ENCODE measurements at regions not wholly inside any gene's neighbourhood (a gene's known extent, or its start where the extent isn't known, plus 50 kb on each side); places are given as distances from the start of the nearest gene placed in this dataset.

DNA sequence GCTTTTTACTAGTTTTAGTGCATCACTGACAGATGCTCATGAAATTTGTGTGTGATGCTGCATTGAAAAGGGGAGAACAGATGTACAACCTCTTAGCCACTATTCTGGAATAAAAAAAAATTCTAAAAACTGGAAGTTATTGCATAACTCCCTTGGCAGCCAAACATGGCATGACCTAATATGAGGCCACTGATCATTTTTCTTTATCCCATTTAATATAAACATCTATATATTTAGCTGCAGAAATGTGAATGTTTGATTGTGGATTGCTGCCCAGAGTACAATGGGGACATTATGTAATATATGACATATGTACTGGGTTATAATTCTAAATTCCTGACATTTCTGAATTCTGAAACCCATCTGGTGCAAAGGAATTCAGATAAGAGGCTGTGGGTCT is 86.5 kb downstream of the CDCA7 start:
- Histone ChIP-seq H3K27me3 (ENCODE audit: low read length) (no peaks in the 10 kb centered on the region), H3K4me1 (ENCODE audit: insufficient read depth, low read length) (0 out of 2 replicates have a peak, but pooled peaks cover under 1% of the 10 kb centered on the region), H3K36me3 (ENCODE audit: low read depth, low read length) (no peaks in the 10 kb centered on the region), H3K79me2 (ENCODE audit: low read length) (no peaks in the 10 kb centered on the region), H3F3A (ENCODE audit: low read length, unreplicated experiment) (no peaks in the 10 kb centered on the region), H3K4me2 (ENCODE audit: low read length) (no peak overlapping the region), H2AFZ (ENCODE audit: low read length) (no peak overlapping the region), H3K9me2 (replicated peaks; ENCODE audit: low read length) (no peaks in the 10 kb centered on the region), H4K20me1 (ENCODE audit: low read length) (no peaks in the 10 kb centered on the region), H3K4me3 (ENCODE audit: low read length) (no peak overlapping the region), H3K27ac (ENCODE audit: low read length) (no peak overlapping the region), H3K9ac (ENCODE audit: low read length) (no peak overlapping the region), H3K9me3 (ENCODE audit: low read length) (no peaks in the 10 kb centered on the region)
- ATAC-seq, result no peak
- BruUV-seq (replicated peaks), result no TSS peak
- intact Hi-C loops (cut with micrococcal nuclease), result no loop called here
- ChIA-PET CTCF (no interaction called here), POLR2A (ENCODE audit: unreplicated experiment) (interaction anchor here (0.6 kb wide), 1 partner anchor 265 kb away, joined by 16 read pairs; no protein-coding TSS in a partner anchor)
- DNase-seq, result no peak
- no peak for TF ChIP-seq EZH2 (IDR thresholded peaks at IDR 0.05; ENCODE audit: low read length, unreplicated experiment)
- TF ChIP-seq EZH2phosphoT487 (IDR thresholded peaks at IDR 0.05; ENCODE audit: borderline replicate concordance, low read length), result no peak
- TF ChIP-seq CTCF (conservative IDR thresholded peaks at IDR 0.05; ENCODE audit: low read depth, low read length), result no peak

GRCh38 chr2:173442542-173442941 is 87.9 kb downstream of the CDCA7 start:
- CTCF ChIA-PET, result no interaction called here

More at GRCh38 chr2:173442542-173442941, 87.9 kb downstream of the CDCA7 start:
- H3K36me3 ChIP-seq (ENCODE audit: low read depth, low read length), result no peaks in the 10 kb centered on the region
- no peaks in the 10 kb centered on the region for H3F3A ChIP-seq (ENCODE audit: low read length, unreplicated experiment)
- POLR2A ChIA-PET (ENCODE audit: unreplicated experiment), result no interaction called here
- no peaks in the 10 kb centered on the region for H4K20me1 ChIP-seq (ENCODE audit: low read length)
- no peak for ATAC-seq
- TF ChIP-seq EZH2phosphoT487 (IDR thresholded peaks at IDR 0.05; ENCODE audit: borderline replicate concordance, low read length), result no peak
- no peak for TF ChIP-seq CTCF (conservative IDR thresholded peaks at IDR 0.05; ENCODE audit: low read depth, low read length)
- no peak for TF ChIP-seq EZH2 (IDR thresholded peaks at IDR 0.05; ENCODE audit: low read length, unreplicated experiment)
- no peak overlapping the region for H3K27ac ChIP-seq (ENCODE audit: low read length)
- intact Hi-C loops (cut with micrococcal nuclease), result no loop called here
- no peak overlapping the region for H3K9ac ChIP-seq (ENCODE audit: low read length)
- H3K79me2 ChIP-seq (ENCODE audit: low read length), result no peaks in the 10 kb centered on the region
- no peaks in the 10 kb centered on the region for H3K9me2 ChIP-seq (replicated peaks; ENCODE audit: low read length)
- no peak for DNase-seq
- no peaks in the 10 kb centered on the region for H3K9me3 ChIP-seq (ENCODE audit: low read length)
- no peak overlapping the region for H3K4me2 ChIP-seq (ENCODE audit: low read length)
- H3K27me3 ChIP-seq (ENCODE audit: low read length), result no peaks in the 10 kb centered on the region
- peaks cover 5% of the 10 kb centered on the region; the same call in 1 of the 2 replicates for H3K4me1 ChIP-seq (ENCODE audit: insufficient read depth, low read length)
- no peak overlapping the region for H2AFZ ChIP-seq (ENCODE audit: low read length)
- BruUV-seq (replicated peaks), result no TSS peak
- H3K4me3 ChIP-seq (ENCODE audit: low read length), result no peak overlapping the region

Measured in PC-3 (cell line).